GM12878 (cell line): ENCODE measurements at regions not wholly inside any gene's neighbourhood (a gene's known extent, or its start where the extent isn't known, plus 50 kb on each side); places are given as distances from the start of the nearest gene placed in this dataset.
A peak's percentile ranks its signal among the peaks of the same experiment; 100 is the strongest.

Source experiments
- ATAC-seq: fragments of 200-7000 bp; cut with Tn5 transposase; 3 replicates; pipeline ENCODE4 v1.9.1; 2020; ENCODE audit warnings: mild to moderate bottlenecking, moderate library complexity
- BruUV-seq: library from RNA; stranded (reverse); fragments of 400-500 nt; replicated peaks from 2 replicates; lab custom pipeline; 2021; lab: Mats Ljungman, UMichigan
- CTCF ChIA-PET: fragments of 300-600 bp; sonication (Branson Sonifier 250); formaldehyde crosslinking; extraction: SDS; loops from one replicate; lab custom pipeline; 2021; ENCODE audit warnings: inconsistent platforms; lab: Yijun Ruan, JAX
- POLR2A ChIA-PET: fragments of 350-600 bp; formaldehyde crosslinking; extraction: SDS; loops from one replicate; lab custom pipeline; 2021; ENCODE audit warnings: inconsistent platforms; lab: Charles Lee
- RAD21 ChIA-PET: fragments of 300-600 bp; sonication (Branson Sonifier 250); formaldehyde crosslinking; loops from one replicate; lab custom pipeline; 2023; ENCODE audit warnings: antibody characterized with exemption; ENCODE audit not compliant: unreplicated experiment; lab: Charles Lee
- SMC1A ChIA-PET: fragments of 300-600 bp; sonication (Branson Sonifier 250); formaldehyde crosslinking; loops from one replicate; lab custom pipeline; 2023; ENCODE audit not compliant: unreplicated experiment, uncharacterized antibody; lab: Charles Lee
- DNase-seq: peaks from one replicate; pipeline ENCODE4 v3.0.0-alpha.2; 2011; ENCODE audit warnings: low read depth, low spot score
- FAIRE-seq: peaks from 3 replicates; lab custom pipeline; 2011; peaks lifted over from hg19 to GRCh38; lab: Jason Lieb, UNC
- H2AFZ ChIP-seq: 2 replicates; pipeline ENCODE4 v1.6.0; 2011; ENCODE audit warnings: low read depth, low read length, control low read depth; ENCODE audit not compliant: control insufficient read depth
- H3K27ac ChIP-seq: 2 replicates; pipeline ENCODE4 v1.5.1; 2011; ENCODE audit warnings: control low read depth; ENCODE audit not compliant: control insufficient read depth, insufficient read depth
- H3K27me3 ChIP-seq, 2 experiments: replicated peaks in 1 of 2; 2 replicates each; pipeline versions ENCODE4 v1.6.0 to v1.6.1; 2011; ENCODE audit warnings: low read length in 1 of 2; ENCODE audit not compliant: control insufficient read depth in 2 of 2, insufficient read depth in 2 of 2
- H3K36me3 ChIP-seq, 2 experiments: 2 replicates each; pipeline ENCODE4 v1.5.1; 2011; ENCODE audit warnings: low read length in 1 of 2; ENCODE audit not compliant: control insufficient read depth in 2 of 2, insufficient read depth in 2 of 2
- H3K4me1 ChIP-seq: 2 replicates; pipeline ENCODE4 v1.6.1; 2011; ENCODE audit warnings: mild to moderate bottlenecking, low read length, moderate library complexity, mixed read lengths; ENCODE audit not compliant: control insufficient read depth, insufficient read depth
- H3K4me2 ChIP-seq: 2 replicates; pipeline ENCODE4 v1.6.0; 2011; ENCODE audit warnings: control low read depth; ENCODE audit not compliant: control insufficient read depth, insufficient read depth
- H3K4me3 ChIP-seq: fragments of 200-600 bp; sonication (generic); 2 replicates; pipeline ENCODE4 v1.5.1; 2016
- H3K79me2 ChIP-seq: 2 replicates; pipeline ENCODE4 v1.6.0; 2011; ENCODE audit warnings: low read length; ENCODE audit not compliant: control insufficient read depth, insufficient read depth
- H3K9ac ChIP-seq: 2 replicates; pipeline ENCODE4 v1.8.0; 2011; ENCODE audit warnings: low read length, control low read depth, mixed read lengths; ENCODE audit not compliant: control insufficient read depth, insufficient read depth
- H3K9me3 ChIP-seq: replicated peaks from 3 replicates; pipeline ENCODE4 v1.5.1; 2011; ENCODE audit warnings: mild to moderate bottlenecking, low read length; ENCODE audit not compliant: control insufficient read depth, insufficient read depth
- H4K20me1 ChIP-seq: 2 replicates; pipeline ENCODE4 v1.6.0; 2011; ENCODE audit not compliant: control insufficient read depth, insufficient read depth
- ASH2L ChIP-seq: fragments of 300-600, 200-600 bp; sonication (generic); IDR thresholded peaks from 2 replicates; pipeline ENCODE4 v1.6.1; 2017; ENCODE audit warnings: low read depth, mild to moderate bottlenecking, borderline replicate concordance
- BRCA1 ChIP-seq: IDR thresholded peaks from 2 replicates; pipeline ENCODE4 v1.6.1; 2011; ENCODE audit warnings: low read depth, low read length, improper control_type of control experiment
- CREM ChIP-seq: IDR thresholded peaks from 2 replicates; pipeline ENCODE4 v1.6.1; 2014; ENCODE audit warnings: antibody characterized with exemption, low read depth
- ETV6 ChIP-seq, 2 experiments: fragments of 450-650 bp in 1 of 2; IDR thresholded peaks in 1 of 2; conservative IDR thresholded peaks in 1 of 2; 2 replicates each; pipeline ENCODE4 v1.6.1; 2014; ENCODE audit warnings: antibody characterized with exemption in 1 of 2, borderline replicate concordance in 1 of 2, low read depth in 1 of 2, mild to moderate bottlenecking in 1 of 2, moderate library complexity in 1 of 2
- FOXK2 ChIP-seq: fragments of 450-650 bp; IDR thresholded peaks from 2 replicates; pipeline ENCODE4 v1.6.1; 2017; ENCODE audit warnings: mild to moderate bottlenecking, moderate library complexity
- NR2C1 ChIP-seq: fragments of 450-650 bp; IDR thresholded peaks from 2 replicates; pipeline ENCODE4 v1.6.1; 2017; ENCODE audit warnings: antibody characterized with exemption, mild to moderate bottlenecking, moderate library complexity
- RFX5 ChIP-seq: IDR thresholded peaks from 2 replicates; pipeline ENCODE4 v1.6.1; 2011; ENCODE audit warnings: low read depth, low read length, improper control_type of control experiment
- TARDBP ChIP-seq: IDR thresholded peaks from 2 replicates; pipeline ENCODE4 v1.6.1; 2016; ENCODE audit warnings: borderline replicate concordance
- YY1 ChIP-seq: IDR thresholded peaks from 2 replicates; pipeline ENCODE4 v1.6.1; 2011; ENCODE audit warnings: low read depth, mild to moderate bottlenecking, low read length
- ZNF384 ChIP-seq: IDR thresholded peaks from 2 replicates; pipeline ENCODE4 v1.6.1; 2012; ENCODE audit warnings: low read depth, mild to moderate bottlenecking, low read length, improper control_type of control experiment, borderline replicate concordance
- WGBS: methylation state at CpG from one replicate; pipeline ENCODE4 v1.1.6; 2016; ENCODE audit warnings: low lambda C conversion rate; ENCODE audit not compliant: insufficient replicate concordance, insufficient coverage; ENCODE audit errors: missing lambda C conversion rate; 5-methylcytosine and 5-hydroxymethylcytosine counted together
- in situ Hi-C: fragments of 300-500 bp; cut with MboI; formaldehyde crosslinking; loops from 9 replicates; pipeline ENCODE4 v1.14.3; 2018; ENCODE audit warnings: mixed read lengths
- intact Hi-C: fragments of 100-400 bp; cut with micrococcal nuclease; formaldehyde crosslinking; loops from one replicate; pipeline ENCODE4 v1.14.2; 2022; ENCODE audit not compliant: unreplicated experiment
- TF ChIP-seq, protein P1 (sequence below): IDR thresholded peaks from 2 replicates; pipeline ENCODE4 v1.6.1; 2011; ENCODE audit warnings: low read depth, low read length, improper control_type of control experiment, borderline replicate concordance
- TF ChIP-seq, protein P2 (sequence below): fragments of 450-650 bp; IDR thresholded peaks from 2 replicates; pipeline ENCODE4 v1.6.1; 2017; ENCODE audit warnings: low read depth, mild to moderate bottlenecking, moderate library complexity
- TF ChIP-seq, protein P3 (sequence below): fragments of 450-650 bp; IDR thresholded peaks from 2 replicates; pipeline ENCODE4 v1.6.1; 2017; ENCODE audit warnings: antibody characterized with exemption, mild to moderate bottlenecking, moderate library complexity

DNA sequence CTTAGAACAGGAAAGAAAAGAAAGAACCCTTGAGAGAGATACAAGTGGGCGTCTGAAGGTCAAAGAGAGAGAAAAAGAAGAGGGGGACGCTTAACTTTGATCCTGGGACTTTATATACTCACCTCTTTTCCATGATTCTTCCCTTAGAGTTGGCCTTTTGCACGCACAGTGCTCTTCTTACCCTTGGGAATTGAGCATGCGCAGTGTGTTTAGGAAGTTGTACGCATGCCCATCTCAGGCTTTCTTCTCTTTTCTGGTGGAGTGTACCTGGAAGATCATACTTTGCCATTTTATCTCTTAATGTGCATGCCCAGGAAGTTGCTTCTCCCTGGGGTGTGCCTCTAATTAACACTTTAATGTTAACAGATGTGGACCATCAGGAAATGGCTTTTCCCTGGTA lies 229.6 kb upstream of the ANO3 start (continued):
- TF ChIP-seq, protein P1, sequence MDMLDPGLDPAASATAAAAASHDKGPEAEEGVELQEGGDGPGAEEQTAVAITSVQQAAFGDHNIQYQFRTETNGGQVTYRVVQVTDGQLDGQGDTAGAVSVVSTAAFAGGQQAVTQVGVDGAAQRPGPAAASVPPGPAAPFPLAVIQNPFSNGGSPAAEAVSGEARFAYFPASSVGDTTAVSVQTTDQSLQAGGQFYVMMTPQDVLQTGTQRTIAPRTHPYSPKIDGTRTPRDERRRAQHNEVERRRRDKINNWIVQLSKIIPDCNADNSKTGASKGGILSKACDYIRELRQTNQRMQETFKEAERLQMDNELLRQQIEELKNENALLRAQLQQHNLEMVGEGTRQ = no peak
- no peak for TF ChIP-seq FOXK2
- TF ChIP-seq ASH2L = no peak
- TF ChIP-seq, protein P2, sequence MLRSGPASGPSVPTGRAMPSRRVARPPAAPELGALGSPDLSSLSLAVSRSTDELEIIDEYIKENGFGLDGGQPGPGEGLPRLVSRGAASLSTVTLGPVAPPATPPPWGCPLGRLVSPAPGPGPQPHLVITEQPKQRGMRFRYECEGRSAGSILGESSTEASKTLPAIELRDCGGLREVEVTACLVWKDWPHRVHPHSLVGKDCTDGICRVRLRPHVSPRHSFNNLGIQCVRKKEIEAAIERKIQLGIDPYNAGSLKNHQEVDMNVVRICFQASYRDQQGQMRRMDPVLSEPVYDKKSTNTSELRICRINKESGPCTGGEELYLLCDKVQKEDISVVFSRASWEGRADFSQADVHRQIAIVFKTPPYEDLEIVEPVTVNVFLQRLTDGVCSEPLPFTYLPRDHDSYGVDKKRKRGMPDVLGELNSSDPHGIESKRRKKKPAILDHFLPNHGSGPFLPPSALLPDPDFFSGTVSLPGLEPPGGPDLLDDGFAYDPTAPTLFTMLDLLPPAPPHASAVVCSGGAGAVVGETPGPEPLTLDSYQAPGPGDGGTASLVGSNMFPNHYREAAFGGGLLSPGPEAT = no peak
- TF ChIP-seq BRCA1 = no peak

DNA sequence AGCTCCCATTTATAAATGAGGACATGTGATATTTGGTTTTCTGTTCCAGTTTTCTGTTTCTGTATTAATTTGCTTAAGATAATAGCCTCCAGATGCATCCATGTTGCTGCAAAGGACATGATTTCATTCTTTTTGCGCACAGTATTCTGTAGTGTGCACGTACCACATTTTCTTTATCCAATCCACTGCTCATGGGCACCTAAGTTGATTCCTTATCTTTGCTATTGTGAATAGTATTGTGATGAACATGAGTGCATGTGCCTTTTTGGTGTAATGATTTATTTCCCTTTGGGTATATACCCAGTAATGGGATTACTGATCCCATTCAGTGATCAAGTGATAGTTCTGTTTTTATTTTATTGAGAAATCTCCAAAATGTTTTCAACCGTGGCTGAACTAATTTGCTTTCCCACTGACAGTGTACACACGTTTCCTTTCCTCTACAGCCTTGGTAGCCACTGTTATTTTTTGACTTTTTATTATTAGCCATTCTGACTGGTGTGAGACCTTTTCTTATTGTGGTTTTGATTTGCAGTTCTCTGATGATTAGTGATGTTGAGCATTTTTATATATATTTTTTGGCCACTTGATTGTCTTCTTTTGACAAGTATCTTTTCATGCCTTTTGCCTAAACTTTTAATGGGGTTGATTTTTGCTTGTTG lies 226.0 kb upstream of the ANO3 start:
- Histone ChIP-seq H3K79me2 (no peaks in the 10 kb centered on the region), H3K9me3 (no peaks in the 10 kb centered on the region), H3K27me3 (no peaks in the 10 kb centered on the region), H3K4me1 (no peaks in the 10 kb centered on the region), H3K4me2 (peak overlapping the region; percentile 9; the same call in 1 of the 2 replicates), H3K9ac (no peak overlapping the region), H3K36me3 (no peaks in the 10 kb centered on the region), H2AFZ (no peak overlapping the region), H3K4me3 (no peak overlapping the region), H4K20me1 (no peaks in the 10 kb centered on the region), H3K27ac (no peak overlapping the region)
- 27% methylated on average over 4 of the region's 4 CpGs for WGBS
- POLR2A ChIA-PET = no interaction called here
- DNase-seq (no peak), ATAC-seq (no peak), FAIRE-seq (no peak)
- SMC1A ChIA-PET = interaction anchor here (0.7 kb wide), 1 partner anchor 123 kb away, joined by 3 read pairs; no protein-coding TSS in a partner anchor
- intact Hi-C loops (no loop called here), in situ Hi-C loops (no loop called here)
- BruUV-seq = no TSS peak
- RAD21 ChIA-PET = interaction anchor here (0.6 kb wide), 1 partner anchor 371 kb away, joined by 4 read pairs; no protein-coding TSS in a partner anchor
- CTCF ChIA-PET = no interaction called here
- TF ChIP-seq YY1 = no peak
- TF ChIP-seq, protein P3, sequence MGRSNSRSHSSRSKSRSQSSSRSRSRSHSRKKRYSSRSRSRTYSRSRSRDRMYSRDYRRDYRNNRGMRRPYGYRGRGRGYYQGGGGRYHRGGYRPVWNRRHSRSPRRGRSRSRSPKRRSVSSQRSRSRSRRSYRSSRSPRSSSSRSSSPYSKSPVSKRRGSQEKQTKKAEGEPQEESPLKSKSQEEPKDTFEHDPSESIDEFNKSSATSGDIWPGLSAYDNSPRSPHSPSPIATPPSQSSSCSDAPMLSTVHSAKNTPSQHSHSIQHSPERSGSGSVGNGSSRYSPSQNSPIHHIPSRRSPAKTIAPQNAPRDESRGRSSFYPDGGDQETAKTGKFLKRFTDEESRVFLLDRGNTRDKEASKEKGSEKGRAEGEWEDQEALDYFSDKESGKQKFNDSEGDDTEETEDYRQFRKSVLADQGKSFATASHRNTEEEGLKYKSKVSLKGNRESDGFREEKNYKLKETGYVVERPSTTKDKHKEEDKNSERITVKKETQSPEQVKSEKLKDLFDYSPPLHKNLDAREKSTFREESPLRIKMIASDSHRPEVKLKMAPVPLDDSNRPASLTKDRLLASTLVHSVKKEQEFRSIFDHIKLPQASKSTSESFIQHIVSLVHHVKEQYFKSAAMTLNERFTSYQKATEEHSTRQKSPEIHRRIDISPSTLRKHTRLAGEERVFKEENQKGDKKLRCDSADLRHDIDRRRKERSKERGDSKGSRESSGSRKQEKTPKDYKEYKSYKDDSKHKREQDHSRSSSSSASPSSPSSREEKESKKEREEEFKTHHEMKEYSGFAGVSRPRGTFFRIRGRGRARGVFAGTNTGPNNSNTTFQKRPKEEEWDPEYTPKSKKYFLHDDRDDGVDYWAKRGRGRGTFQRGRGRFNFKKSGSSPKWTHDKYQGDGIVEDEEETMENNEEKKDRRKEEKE = no peak
- no peak for TF ChIP-seq TARDBP
- TF ChIP-seq ETV6 (conservative IDR thresholded peaks at IDR 0.05 in 1 of 2, IDR thresholded peaks at IDR 0.05 in 1 of 2; ENCODE audit: borderline replicate concordance in 1 of 2, low read depth in 1 of 2) = no peak
- TF ChIP-seq NR2C1 = no peak
- TF ChIP-seq CREM = no peak
- no peak for TF ChIP-seq ZNF384
- TF ChIP-seq RFX5 = no peak
